Cardiac muscle cell (in vitro differentiated cells and primary cell): ENCODE measurements at regions not wholly inside any gene's neighbourhood (a gene's known extent, or its start where the extent isn't known, plus 50 kb on each side); places are given as distances from the start of the nearest gene placed in this dataset.

Source experiments
- DNase-seq, 2 donors: peaks; one replicate each; pipeline versions ENCODE4 v3.0.0 to v3.0.0-alpha.2; 2010 to 2017; ENCODE audit warnings: low read depth in 1 of 2, low spot score in 1 of 2
- H3K27ac ChIP-seq: fragments of 200-600 bp; sonication (generic); 2 replicates; pipeline ENCODE4 v1.5.1; 2016
- H3K27me3 ChIP-seq: fragments of 200-600 bp; sonication (generic); 2 replicates; pipeline ENCODE4 v1.6.0; 2016; ENCODE audit warnings: control low read depth
- H3K36me3 ChIP-seq: fragments of 200-600 bp; sonication (generic); 2 replicates; pipeline ENCODE4 v1.5.1; 2016; ENCODE audit warnings: control low read depth
- H3K4me1 ChIP-seq: fragments of 200-600 bp; sonication (generic); 2 replicates; pipeline ENCODE4 v1.8.1; 2017; ENCODE audit warnings: low read depth, mild to moderate bottlenecking, mixed run types
- H3K4me3 ChIP-seq: fragments of 200-600 bp; sonication (generic); 2 replicates; pipeline ENCODE4 v1.5.1; 2016; ENCODE audit warnings: mild to moderate bottlenecking
- H3K9me3 ChIP-seq: fragments of 200-600 bp; sonication (generic); 2 replicates; pipeline ENCODE4 v1.5.1; 2017; ENCODE audit warnings: low read depth, mild to moderate bottlenecking, control low read depth
- TF ChIP-seq, protein P1 (sequence below): IDR thresholded peaks from 2 replicates; pipeline ENCODE4 v1.5.1; 2012; ENCODE audit warnings: low read depth, mild to moderate bottlenecking, low read length

DNA sequence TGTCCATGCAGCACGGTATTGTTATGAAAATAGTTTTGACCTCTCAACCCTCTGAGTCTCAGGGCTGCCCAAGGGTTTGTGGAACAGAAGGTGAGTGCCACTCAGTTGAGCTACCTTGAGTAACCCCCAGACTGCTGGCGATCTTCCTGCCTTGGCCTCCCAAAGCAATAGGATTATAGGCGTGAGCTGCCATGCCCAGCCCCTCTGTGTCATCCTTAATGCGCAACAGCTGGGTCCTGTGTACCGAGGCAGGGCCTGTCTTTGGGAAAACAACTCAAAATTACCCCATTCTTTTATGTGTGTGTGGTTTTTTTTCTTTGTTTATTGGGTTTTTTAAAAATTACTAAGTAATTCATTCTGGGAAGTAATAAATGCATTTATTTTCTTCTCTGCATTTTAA is 78.3 kb upstream of the TPM1 start:
- DNase-seq: no peak
- Histone ChIP-seq H3K9me3 (no peaks in the 10 kb centered on the region), H3K36me3 (no peaks in the 10 kb centered on the region), H3K4me3 (no peak overlapping the region), H3K27me3 (no peaks in the 10 kb centered on the region), H3K27ac (no peak overlapping the region), H3K4me1 (no peaks in the 10 kb centered on the region)
- TF ChIP-seq, protein P1, sequence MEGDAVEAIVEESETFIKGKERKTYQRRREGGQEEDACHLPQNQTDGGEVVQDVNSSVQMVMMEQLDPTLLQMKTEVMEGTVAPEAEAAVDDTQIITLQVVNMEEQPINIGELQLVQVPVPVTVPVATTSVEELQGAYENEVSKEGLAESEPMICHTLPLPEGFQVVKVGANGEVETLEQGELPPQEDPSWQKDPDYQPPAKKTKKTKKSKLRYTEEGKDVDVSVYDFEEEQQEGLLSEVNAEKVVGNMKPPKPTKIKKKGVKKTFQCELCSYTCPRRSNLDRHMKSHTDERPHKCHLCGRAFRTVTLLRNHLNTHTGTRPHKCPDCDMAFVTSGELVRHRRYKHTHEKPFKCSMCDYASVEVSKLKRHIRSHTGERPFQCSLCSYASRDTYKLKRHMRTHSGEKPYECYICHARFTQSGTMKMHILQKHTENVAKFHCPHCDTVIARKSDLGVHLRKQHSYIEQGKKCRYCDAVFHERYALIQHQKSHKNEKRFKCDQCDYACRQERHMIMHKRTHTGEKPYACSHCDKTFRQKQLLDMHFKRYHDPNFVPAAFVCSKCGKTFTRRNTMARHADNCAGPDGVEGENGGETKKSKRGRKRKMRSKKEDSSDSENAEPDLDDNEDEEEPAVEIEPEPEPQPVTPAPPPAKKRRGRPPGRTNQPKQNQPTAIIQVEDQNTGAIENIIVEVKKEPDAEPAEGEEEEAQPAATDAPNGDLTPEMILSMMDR: no peak

DNA sequence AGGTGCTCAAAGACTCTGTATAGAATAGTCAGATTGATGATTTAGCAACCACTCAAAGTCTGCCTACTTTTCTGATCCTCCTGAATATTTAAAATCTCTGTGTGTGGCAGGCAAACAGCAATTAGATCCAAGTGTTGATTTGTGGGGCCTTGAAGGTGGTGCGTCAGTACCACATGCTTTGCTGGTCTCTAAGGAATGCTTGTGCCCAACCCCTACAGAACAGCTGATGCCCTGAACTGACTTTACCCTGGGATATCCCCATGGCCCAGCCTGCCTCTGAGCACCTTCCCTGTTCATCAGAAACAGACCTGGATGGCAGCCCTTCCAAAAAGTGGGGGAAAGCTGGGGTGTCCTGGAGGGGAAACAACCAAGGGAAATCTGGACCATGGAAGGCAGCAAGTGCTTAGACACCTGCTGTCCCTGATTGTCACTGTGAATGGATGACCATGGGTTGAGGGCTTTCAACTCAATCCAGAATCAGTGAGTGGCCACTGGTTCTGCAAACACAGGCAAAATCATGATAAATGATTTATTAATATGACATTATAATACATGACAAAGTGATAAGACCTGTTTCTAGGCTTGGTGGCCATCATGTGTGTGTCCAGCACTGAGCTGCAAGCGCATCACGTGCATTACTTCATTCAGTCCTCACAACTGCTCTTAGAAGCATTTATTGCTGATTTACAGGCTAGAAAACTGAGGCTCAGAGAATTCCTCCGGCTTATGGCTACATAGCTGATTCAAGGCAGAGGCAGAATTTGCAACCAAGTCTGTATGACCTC is 76.1 kb upstream of the TPM1 start:
- Histone ChIP-seq H3K9me3 (no peaks in the 10 kb centered on the region), H3K27me3 (no peaks in the 10 kb centered on the region), H3K27ac (no peak overlapping the region), H3K4me1 (no peaks in the 10 kb centered on the region), H3K4me3 (no peak overlapping the region), H3K36me3 (no peaks in the 10 kb centered on the region)
- TF ChIP-seq, protein P1: no peak
- DNase-seq: no peak

DNA sequence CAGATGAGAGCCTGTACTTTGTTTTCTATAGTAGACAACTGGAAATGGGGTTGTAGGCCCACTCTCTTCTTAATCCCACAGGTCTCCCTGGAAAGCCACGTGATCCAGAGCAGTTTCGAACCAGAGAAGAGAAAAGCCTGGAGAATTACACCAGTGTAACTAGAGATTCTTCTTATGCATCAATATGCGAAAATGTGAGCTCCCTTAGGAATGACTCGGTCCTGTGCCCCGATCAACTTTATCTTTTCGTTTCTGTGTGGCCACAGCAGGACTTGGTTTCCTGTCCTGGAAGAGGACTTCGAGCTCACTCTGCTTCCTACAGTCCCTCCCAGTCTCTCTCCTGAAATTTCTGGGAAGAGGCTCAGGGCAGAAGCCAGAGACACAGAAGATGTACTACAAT is 73.8 kb upstream of the TPM1 start:
- Histone ChIP-seq H3K27me3 (no peaks in the 10 kb centered on the region), H3K36me3 (no peaks in the 10 kb centered on the region), H3K9me3 (no peaks in the 10 kb centered on the region), H3K4me1 (no peaks in the 10 kb centered on the region), H3K4me3 (no peak overlapping the region), H3K27ac (no peak overlapping the region)
- TF ChIP-seq, protein P1: no peak
- DNase-seq: no peak

DNA sequence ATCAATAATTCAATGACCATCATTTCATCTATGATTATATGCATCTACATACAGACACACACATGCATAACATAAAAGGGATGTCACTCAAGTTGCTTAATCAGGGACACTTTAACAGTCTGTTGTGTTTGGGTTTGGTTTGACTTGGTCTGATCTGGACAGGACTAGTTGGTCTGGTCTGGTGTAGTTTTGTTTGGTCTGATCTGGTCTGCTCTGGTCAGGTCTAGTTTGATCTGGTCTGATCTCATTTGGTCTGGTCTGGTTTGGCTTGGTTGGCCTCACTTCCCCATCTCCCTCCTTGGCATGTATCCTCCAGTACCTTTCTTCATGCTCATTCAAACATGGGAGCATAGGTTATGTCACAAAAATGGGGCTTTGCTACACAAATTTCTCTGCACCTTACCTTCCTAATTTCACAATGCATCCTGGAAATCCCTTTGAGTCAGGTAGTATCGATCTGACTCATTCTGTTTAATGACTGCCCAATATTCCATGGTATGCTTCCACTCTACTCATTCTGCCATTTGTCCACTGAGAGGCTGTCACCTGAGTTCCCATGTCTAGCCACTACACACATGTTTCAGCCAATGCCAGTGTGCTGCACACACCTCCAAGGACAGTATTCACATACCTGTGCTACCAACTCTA is 73.0 kb upstream of the TPM1 start:
- TF ChIP-seq, protein P1: no peak
- H3K27ac ChIP-seq: no peak overlapping the region
- H3K4me3 ChIP-seq: no peak overlapping the region
- H3K9me3 ChIP-seq: no peaks in the 10 kb centered on the region
- H3K36me3 ChIP-seq: no peaks in the 10 kb centered on the region
- DNase-seq: no peak
- H3K27me3 ChIP-seq: no peaks in the 10 kb centered on the region
- H3K4me1 ChIP-seq: no peaks in the 10 kb centered on the region

DNA sequence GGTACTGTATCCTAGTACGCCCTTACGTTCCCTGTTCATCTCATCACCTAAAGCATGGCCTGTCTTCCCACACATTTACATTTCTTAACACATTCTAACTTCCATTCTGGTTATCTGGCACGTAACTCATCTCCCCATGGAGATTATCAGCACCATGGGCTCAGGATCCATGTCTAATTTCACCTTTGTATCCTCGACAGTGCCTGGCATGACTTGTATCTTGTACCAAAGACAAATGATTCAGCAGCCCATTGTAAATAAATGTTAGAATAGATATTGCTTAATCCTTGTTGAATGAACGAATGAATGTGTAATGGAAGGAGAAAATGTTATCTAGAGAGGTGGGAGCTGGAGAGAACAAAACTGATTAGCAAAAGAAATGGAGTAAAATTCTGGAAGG is 69.7 kb upstream of the TPM1 start:
- no peaks in the 10 kb centered on the region for H3K27me3 ChIP-seq
- TF ChIP-seq, protein P1: no peak

More for the DNA sequence above, 69.7 kb upstream of the TPM1 start:
- H3K4me3 ChIP-seq: no peak overlapping the region
- DNase-seq: peak in 1 of 2 donors; percentile 48
- H3K9me3 ChIP-seq: no peaks in the 10 kb centered on the region
- no peaks in the 10 kb centered on the region for H3K36me3 ChIP-seq
- H3K27ac ChIP-seq: no peak overlapping the region
- H3K4me1 ChIP-seq: peaks cover 13% of the 10 kb centered on the region
